Fibroblast of the aortic adventitia (primary cell): ENCODE measurements at regions not wholly inside any gene's neighbourhood (a gene's known extent, or its start where the extent isn't known, plus 50 kb on each side); places are given as distances from the start of the nearest gene placed in this dataset.

Source experiments
- DNase-seq: peaks from one replicate; pipeline ENCODE4 v3.0.0-alpha.2; 2010; ENCODE audit warnings: low read depth
- H3K4me3 ChIP-seq: 2 replicates; pipeline ENCODE4 v1.5.1; 2011; ENCODE audit warnings: low read depth, mild to moderate bottlenecking, control low read depth, low read length, moderate library complexity
- TF ChIP-seq, protein P1 (sequence below): IDR thresholded peaks from 2 replicates; pipeline ENCODE4 v1.5.1; 2011; ENCODE audit warnings: mild to moderate bottlenecking, low read length, control low read depth, inconsistent platforms; ENCODE audit not compliant: insufficient read depth

DNA sequence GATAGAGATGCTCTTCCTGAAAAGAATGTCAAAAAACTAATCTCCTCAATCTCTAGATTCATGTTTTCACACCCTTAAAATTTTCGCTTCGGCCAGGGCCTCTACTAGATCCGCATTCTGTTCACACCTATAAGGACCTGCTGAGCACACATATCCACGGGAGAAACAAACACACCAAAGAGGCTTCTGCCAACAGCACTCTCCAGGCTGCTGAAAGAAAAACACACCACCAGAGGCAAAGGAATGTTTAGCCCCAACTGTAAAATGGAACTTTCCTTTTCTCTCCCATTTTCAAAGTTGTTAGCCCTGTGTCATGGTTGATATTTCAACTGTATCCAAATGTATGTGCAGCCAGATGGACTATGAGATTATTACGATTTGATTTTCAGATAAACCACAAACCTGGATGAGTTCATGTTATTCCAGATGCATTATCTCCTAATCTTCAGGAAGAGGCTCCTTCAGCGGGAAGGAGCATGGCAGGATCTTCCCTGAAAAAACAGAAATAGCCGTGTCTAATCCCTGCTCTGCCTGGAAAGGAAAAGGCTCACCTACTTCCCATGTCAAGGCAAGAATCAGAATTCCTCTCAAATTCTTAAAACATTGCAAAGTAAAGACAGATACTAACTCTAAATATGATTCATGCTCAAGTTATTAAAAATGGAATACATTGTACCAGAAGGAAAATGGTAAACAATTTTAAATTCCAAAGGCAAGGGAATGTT, 442.7 kb upstream of the NR2F2 start:
- DNase-seq = no peak
- H3K4me3 ChIP-seq = no peak overlapping the region
- TF ChIP-seq, protein P1, sequence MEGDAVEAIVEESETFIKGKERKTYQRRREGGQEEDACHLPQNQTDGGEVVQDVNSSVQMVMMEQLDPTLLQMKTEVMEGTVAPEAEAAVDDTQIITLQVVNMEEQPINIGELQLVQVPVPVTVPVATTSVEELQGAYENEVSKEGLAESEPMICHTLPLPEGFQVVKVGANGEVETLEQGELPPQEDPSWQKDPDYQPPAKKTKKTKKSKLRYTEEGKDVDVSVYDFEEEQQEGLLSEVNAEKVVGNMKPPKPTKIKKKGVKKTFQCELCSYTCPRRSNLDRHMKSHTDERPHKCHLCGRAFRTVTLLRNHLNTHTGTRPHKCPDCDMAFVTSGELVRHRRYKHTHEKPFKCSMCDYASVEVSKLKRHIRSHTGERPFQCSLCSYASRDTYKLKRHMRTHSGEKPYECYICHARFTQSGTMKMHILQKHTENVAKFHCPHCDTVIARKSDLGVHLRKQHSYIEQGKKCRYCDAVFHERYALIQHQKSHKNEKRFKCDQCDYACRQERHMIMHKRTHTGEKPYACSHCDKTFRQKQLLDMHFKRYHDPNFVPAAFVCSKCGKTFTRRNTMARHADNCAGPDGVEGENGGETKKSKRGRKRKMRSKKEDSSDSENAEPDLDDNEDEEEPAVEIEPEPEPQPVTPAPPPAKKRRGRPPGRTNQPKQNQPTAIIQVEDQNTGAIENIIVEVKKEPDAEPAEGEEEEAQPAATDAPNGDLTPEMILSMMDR = no peak

DNA sequence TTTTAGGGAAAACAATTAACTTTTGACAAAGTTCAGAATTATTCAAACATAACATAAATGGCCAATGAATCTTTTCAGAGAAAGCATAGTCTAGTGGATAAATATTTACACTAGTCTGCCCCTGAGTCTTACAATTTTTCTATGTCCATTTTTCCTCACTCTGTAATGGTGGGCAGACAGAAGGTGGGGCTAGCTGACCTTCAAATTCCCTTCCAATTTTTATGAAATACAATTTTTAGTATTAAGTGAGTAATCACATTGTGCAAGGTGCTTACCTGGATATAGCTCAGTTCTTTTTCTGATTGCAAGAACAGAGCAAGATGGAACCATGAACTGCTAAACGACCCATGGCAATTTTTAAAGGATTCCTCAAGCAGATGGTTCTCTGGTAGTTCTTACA, 441.7 kb upstream of the NR2F2 start:
- TF ChIP-seq, protein P1 = no peak
- no peak overlapping the region for H3K4me3 ChIP-seq
- no peak for DNase-seq

DNA sequence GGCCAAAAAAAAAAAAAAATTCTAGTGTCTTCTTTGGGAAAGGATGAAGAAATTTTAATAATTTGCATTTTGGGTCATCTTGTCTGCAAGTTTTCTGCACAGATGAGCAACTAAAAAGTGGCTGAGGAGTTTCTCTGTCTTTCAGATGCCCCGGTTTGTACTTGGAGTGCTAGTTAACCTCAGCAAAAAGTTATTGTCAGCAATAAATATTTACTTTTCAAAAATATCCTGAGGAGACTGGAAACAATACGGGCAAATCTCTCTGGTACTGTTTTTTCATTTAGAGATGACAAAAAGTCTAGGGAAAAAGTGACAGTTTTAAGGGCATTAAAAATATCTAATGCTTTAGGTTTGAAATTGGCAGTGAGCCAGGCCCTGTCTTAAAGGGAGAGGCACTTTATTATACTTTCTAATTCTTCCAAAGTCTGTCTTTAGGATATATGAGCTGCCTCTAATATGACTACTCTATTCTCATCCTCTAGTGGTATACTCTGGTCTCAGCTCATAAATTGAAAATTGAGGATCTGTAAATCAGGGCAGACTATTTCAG, 436.0 kb upstream of the NR2F2 start:
- TF ChIP-seq, protein P1 = no peak
- DNase-seq = peak; percentile 5
- H3K4me3 ChIP-seq = no peak overlapping the region

DNA sequence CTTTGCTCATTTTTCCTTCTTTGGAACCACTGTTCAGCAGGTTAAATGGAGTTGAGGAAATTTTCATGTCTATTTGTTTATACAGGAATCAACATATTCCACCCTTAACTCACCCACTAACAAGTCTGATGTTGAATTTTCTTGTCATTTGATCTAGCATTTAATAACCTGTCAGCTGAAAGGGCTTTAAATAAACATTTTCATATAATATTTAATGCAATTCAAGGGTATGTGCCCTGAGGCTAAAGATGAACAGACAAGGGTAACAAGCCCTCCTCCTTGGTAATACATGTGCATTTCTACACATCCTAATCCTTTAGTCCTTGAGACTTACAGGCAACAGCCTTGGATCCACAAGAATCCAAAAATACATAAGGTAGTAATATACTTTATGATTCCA, 435.0 kb upstream of the NR2F2 start:
- no peak overlapping the region for H3K4me3 ChIP-seq
- no peak for DNase-seq
- TF ChIP-seq, protein P1 = no peak

DNA sequence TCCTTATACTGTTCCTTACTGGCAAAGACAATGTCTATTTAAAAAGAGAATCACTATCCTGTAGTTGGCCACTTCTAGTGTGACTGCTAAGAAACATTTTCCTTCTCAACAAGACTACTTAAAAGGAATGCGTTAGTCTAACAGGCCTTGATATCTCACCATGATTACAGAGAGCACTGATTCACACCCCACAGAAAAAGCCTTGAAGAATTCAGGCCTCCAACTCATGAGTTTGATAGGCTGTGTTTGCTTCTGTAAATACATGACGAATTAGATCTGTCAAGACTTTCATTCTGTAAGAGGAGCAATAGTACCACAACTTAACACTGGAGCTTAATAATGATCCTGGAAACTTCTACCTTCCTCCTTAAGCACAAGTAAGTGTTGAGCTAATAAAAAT, 432.8 kb upstream of the NR2F2 start:
- no peak overlapping the region for H3K4me3 ChIP-seq
- no peak for DNase-seq
- TF ChIP-seq, protein P1 = no peak

DNA sequence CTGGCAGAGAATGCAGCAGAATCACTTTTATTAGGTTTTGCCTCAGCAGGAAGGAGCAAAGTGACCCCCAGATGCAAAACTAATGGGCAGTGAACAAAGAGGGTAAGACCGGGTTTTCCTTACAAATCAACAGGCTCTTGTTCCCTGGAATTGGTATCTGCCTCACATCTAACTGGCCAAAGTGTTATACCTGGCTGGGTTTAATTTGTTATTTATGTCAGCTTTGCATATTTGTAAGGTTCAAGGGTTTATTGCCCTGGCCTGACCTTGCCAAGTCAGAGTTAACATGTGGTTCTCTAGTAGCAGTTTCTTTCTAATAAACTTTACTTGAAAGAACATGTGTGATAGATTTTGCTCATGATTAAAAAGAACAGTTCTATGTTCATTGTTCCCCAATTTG, 431.7 kb upstream of the NR2F2 start:
- DNase-seq = no peak
- H3K4me3 ChIP-seq = no peak overlapping the region
- TF ChIP-seq, protein P1 = no peak
